ENCODE measurements at regions not wholly inside any gene's neighbourhood (a gene's known extent, or its start where the extent isn't known, plus 50 kb on each side); places are given as distances from the start of the nearest gene placed in this dataset.

DNA sequence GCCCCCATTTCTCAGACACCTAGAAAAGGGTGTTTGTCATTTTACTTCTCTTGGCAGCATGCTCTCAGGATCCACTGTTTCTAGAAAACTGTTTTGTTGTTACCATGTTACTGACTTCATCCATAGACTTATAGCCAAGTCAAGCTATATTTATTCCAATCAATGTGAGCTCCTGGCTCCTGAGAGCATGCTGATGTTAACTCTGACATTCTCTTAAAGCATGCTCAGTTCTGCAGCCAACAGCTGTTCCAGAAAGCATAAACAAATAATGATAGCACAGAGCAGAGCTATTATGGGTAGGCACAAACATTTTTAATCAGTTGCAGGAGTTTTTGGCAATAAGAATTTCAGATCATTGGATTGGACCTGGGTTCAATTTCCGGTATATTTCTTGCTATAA is 92.4 kb upstream of the CEP85L start:
- FAIRE-seq: no peak
- no peak for TF ChIP-seq POLR2AphosphoS5 (IDR thresholded peaks at IDR 0.05; ENCODE audit: low read depth, low read length)
- no peak for TF ChIP-seq TAF1 (IDR thresholded peaks at IDR 0.05; ENCODE audit: borderline replicate concordance, low read depth, low read length)
- no peak for TF ChIP-seq POLR2A (IDR thresholded peaks at IDR 0.05; ENCODE audit: low read depth, low read length)
- no peak for DNase-seq (ENCODE audit: insufficient read length)

DNA sequence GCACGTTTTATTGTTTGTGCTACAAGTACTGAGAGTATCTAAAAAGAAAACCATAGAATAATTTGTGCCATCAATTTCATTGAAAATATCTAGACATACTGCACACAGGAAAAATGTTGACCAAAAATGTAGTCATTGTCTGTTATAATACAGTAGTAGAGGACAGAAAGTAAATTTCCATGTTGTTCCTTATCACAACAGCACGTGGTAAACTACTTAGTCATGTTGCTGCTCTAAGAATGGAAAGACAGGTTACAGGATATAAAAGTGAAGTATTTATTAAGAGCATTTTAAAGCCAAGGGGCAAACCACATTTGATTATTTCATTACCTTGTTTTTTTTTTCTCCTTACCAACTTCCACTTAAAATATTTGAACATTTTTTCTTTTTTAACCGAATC is 89.0 kb upstream of the CEP85L start:
- FAIRE-seq (peak; percentile 53), DNase-seq (ENCODE audit: insufficient read length) (no peak)
- TF ChIP-seq POLR2AphosphoS5 (IDR thresholded peaks at IDR 0.05; ENCODE audit: low read depth, low read length) (no peak), TAF1 (IDR thresholded peaks at IDR 0.05; ENCODE audit: borderline replicate concordance, low read depth, low read length) (no peak), POLR2A (IDR thresholded peaks at IDR 0.05; ENCODE audit: low read depth, low read length) (no peak)

DNA sequence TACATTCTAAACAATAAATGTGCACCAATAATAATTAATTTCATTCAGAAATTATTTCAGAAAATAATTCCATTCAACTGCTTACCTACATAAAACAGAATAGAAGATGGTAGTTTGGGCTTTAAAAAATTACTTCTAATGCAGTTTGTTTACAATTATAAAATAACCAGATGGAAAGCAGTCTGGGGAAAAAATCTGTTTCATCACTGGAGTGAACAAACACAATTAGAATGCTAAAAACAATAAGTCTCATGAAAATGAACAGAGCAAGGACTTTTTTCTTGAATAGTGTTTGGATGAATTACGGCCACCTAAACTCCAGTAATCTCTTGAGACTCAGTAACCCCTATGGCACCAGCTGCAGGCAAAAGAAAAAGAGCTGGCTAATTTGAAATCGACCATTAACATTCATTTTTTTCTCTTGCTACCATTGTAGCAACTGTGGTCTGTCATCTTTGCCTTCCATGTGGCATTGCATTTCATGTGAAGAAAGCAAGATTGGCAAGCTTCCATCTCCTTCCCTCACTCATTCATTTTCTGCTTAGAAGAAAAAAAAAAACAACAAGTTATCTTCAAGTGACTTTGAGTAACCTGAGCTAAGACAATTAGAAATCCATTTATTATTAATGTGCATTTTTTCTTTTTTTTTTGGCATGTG is 88.4 kb upstream of the CEP85L start:
- TF ChIP-seq POLR2A (IDR thresholded peaks at IDR 0.05; ENCODE audit: low read depth, low read length) (no peak), TAF1 (IDR thresholded peaks at IDR 0.05; ENCODE audit: borderline replicate concordance, low read depth, low read length) (no peak), POLR2AphosphoS5 (IDR thresholded peaks at IDR 0.05; ENCODE audit: low read depth, low read length) (no peak)
- DNase-seq (ENCODE audit: insufficient read length) (no peak), FAIRE-seq (no peak)

DNA sequence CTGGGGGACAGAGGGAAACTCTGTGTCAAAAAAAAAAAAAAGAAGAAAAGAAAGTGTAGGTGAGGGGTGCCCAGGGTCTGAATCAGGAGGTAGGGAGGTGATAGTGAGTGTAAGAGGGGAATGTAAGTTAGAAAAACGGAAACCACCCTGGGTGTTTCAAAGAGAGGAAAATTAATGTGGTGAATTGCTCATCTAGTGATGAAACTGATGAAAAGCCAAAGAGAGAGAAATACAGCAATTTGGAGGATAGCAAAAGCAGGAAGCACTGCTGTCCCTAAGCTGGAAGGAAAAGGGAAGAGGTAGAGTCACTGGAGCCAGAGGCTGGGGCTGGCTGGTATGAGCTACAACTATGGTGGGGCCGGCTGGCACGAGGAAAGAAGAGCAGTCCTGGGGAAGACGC is 85.0 kb upstream of the CEP85L start:
- no peak for FAIRE-seq

GRCh38 chr6:118735320-118735719 is 83.9 kb upstream of the CEP85L start:
- FAIRE-seq (no peak), DNase-seq (ENCODE audit: insufficient read length) (peak; percentile 26)
- TF ChIP-seq TAF1 (IDR thresholded peaks at IDR 0.05; ENCODE audit: borderline replicate concordance, low read depth, low read length): no peak
- no peak for TF ChIP-seq POLR2AphosphoS5 (IDR thresholded peaks at IDR 0.05; ENCODE audit: low read depth, low read length)
- no peak for TF ChIP-seq POLR2A (IDR thresholded peaks at IDR 0.05; ENCODE audit: low read depth, low read length)

More for the DNA sequence above, 85.0 kb upstream of the CEP85L start:
- DNase-seq (ENCODE audit: insufficient read length): no peak
- TF ChIP-seq TAF1 (IDR thresholded peaks at IDR 0.05; ENCODE audit: borderline replicate concordance, low read depth, low read length) (no peak), POLR2A (IDR thresholded peaks at IDR 0.05; ENCODE audit: low read depth, low read length) (no peak), POLR2AphosphoS5 (IDR thresholded peaks at IDR 0.05; ENCODE audit: low read depth, low read length) (no peak)

DNA sequence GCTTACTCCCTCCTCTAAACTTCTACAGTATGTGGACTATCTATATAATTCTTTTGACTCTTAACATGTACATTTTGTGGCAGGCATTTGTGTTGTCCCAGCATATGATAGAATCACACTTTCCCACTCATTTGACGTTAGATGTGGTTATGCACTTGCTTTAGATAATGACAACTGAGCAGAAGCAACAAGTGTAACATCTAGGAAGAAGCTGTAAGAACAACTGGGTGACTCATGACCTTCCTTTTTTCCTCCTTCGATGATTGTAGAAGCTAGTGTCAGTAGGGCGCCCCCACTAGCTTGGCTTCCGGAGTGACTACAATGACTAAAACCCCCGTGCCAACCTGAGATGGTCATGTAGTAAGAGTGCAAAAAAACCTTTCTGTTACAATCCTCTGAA is 74.6 kb upstream of the CEP85L start:
- peak; percentile 81 for FAIRE-seq
- DNase-seq (ENCODE audit: insufficient read length): no peak
- TF ChIP-seq TAF1 (IDR thresholded peaks at IDR 0.05; ENCODE audit: borderline replicate concordance, low read depth, low read length) (no peak), POLR2AphosphoS5 (IDR thresholded peaks at IDR 0.05; ENCODE audit: low read depth, low read length) (no peak), POLR2A (IDR thresholded peaks at IDR 0.05; ENCODE audit: low read depth, low read length) (no peak)

DNA sequence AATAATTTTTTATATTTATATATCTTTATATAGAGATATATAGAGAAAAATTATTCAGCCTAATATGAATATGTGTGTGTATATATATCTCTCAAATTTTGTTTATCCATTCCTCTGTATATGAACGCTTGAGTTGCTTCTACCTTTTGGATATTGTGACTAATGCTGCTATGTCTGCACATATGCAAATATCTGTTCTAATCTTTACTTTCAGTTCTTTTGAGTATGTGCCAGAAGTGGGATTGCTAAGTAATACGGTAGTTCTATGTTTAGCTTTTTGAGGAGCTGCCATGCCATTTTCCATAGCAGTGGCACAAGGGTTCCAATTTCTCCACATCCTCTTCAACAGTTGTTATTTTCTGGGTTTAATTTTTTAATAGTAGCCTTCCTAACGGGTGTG is 72.8 kb upstream of the CEP85L start:
- no peak for TF ChIP-seq TAF1 (IDR thresholded peaks at IDR 0.05; ENCODE audit: borderline replicate concordance, low read depth, low read length)
- no peak for TF ChIP-seq POLR2AphosphoS5 (IDR thresholded peaks at IDR 0.05; ENCODE audit: low read depth, low read length)
- TF ChIP-seq POLR2A (IDR thresholded peaks at IDR 0.05; ENCODE audit: low read depth, low read length): no peak
- FAIRE-seq (peak; percentile 5), DNase-seq (ENCODE audit: insufficient read length) (no peak)

DNA sequence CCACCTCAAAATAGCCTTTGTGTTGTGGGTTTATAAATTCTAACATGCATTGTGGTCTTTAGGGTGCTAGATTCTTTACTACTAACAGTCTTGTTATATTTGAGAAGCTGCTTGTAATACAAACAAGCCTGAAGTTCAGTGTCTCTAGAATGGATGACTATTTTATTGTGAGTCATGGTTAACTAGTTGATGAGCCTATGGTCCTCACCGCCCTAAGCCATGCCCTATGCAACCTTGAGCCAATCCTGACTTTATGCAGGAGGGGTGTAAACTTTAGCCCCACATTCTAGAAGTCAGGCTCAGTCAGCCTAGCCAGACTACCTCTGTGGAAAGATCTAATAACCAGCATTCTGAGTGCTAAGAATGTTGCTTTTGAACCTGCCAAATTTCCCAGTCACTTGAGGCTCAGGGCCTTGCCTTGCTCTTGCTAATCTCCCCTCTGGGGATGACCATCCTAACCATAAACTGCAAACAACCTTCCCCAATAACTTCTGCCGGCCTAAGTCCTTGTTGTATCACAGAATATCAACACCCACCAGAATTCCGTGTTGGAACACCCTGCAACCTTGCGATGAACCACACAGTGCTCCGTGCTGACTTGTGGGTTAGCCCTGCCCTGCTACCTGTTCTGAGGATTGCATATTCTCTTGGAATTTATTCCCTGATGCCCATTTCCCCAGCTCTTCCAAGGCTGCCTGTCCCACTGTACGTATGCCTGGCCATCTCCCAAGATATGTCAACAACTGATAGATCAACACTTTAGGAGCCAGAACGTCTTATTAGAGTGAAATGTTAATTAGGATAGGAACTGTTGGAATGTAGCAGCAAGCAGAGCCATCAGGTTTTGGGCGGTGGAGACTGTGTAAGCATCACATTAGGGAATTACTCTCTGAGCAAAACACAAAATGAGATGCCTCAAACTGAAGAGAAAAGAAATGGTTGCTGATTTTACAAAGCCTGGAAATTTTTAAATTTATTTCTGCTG is 71.7 kb upstream of the CEP85L start:
- TF ChIP-seq POLR2AphosphoS5 (IDR thresholded peaks at IDR 0.05; ENCODE audit: low read depth, low read length): no peak
- no peak for TF ChIP-seq POLR2A (IDR thresholded peaks at IDR 0.05; ENCODE audit: low read depth, low read length)
- no peak for TF ChIP-seq TAF1 (IDR thresholded peaks at IDR 0.05; ENCODE audit: borderline replicate concordance, low read depth, low read length)
- DNase-seq (ENCODE audit: insufficient read length) (no peak), FAIRE-seq (peak; percentile 40)

- DNase-seq (ENCODE audit: insufficient read length) (no peak), FAIRE-seq (no peak)
- no peak for TF ChIP-seq POLR2AphosphoS5 (IDR thresholded peaks at IDR 0.05; ENCODE audit: low read depth, low read length)
- no peak for TF ChIP-seq POLR2A (IDR thresholded peaks at IDR 0.05; ENCODE audit: low read depth, low read length)
- no peak for TF ChIP-seq TAF1 (IDR thresholded peaks at IDR 0.05; ENCODE audit: borderline replicate concordance, low read depth, low read length)
These were observed 68.7 kb upstream of the CEP85L start for GRCh38 chr6:118720125-118720473.

GRCh38 chr6:118719351-118720124 is 68.1 kb upstream of the CEP85L start:
- FAIRE-seq (peak; percentile 77), DNase-seq (ENCODE audit: insufficient read length) (no peak)
- TF ChIP-seq POLR2A (IDR thresholded peaks at IDR 0.05; ENCODE audit: low read depth, low read length): no peak

DNA sequence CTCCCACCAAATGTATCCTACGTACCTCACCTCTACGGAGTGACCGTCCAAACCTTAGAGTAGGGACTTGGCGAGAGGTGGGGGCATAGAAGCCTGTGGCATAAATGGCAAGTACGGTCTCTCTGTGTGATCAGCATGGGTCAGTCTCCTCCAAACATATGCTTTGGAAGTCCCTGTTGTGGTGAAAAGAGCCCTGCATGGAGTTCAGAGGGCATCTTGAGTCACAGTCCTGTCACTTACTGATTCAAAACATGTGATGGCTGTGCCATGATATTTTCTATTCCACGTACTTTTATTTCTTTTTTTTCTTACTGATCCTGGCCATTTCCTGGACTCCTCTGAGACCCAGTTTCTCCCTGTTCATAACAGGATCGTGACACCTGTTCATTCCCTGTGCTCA is 67.5 kb upstream of the CEP85L start:
- no peak for TF ChIP-seq POLR2A (IDR thresholded peaks at IDR 0.05; ENCODE audit: low read depth, low read length)
- TF ChIP-seq TAF1 (IDR thresholded peaks at IDR 0.05; ENCODE audit: borderline replicate concordance, low read depth, low read length): no peak
- no peak for TF ChIP-seq POLR2AphosphoS5 (IDR thresholded peaks at IDR 0.05; ENCODE audit: low read depth, low read length)
- DNase-seq (ENCODE audit: insufficient read length) (no peak), FAIRE-seq (peak; percentile 5)

All from GM12892 (cell line).